ENCODE measurements at regions not wholly inside any gene's neighbourhood (a gene's known extent, or its start where the extent isn't known, plus 50 kb on each side); places are given as distances from the start of the nearest gene placed in this dataset.

DNA sequence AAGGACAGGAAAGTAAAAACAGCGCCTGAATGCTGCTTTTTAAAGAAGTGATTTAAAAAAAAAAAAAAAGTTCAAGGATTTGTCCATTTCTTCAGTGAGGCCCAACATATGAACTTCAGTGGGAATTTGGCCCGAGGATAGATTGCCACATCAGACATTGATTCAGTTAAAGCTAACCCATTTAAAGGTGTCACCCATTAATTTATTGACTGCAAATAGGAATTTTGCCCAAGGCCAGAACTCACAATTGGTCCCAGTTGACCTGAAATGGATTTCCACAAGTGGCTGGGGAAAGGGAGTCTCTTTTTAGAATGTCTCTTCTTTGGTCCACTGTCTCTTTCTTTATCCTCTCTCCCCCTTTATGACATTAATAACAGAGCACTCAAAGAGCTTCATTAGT is 86.5 kb upstream of the RPL34 start:
- no peak for DNase-seq (ENCODE audit: low read depth, low spot score)
- H3K27ac ChIP-seq (ENCODE audit: low read depth, low read length) = no peak overlapping the region
- ChIA-PET POLR2A (no interaction called here), CTCF (interaction anchor here (1.5 kb wide), 1 partner anchor 39 kb away, joined by 4 read pairs; no protein-coding TSS in a partner anchor)
- no peaks in the 10 kb centered on the region for H3K9me3 ChIP-seq (ENCODE audit: control insufficient read depth, insufficient read depth, low read length)
- H3K4me3 ChIP-seq (ENCODE audit: low read depth, low read length) = no peak overlapping the region
- peaks cover 5% of the 10 kb centered on the region for H3K27me3 ChIP-seq (ENCODE audit: control insufficient read depth, insufficient read depth, low read length)
- TF ChIP-seq CTCF (IDR thresholded peaks at IDR 0.05; ENCODE audit: low read depth, low read length) = no peak

DNA sequence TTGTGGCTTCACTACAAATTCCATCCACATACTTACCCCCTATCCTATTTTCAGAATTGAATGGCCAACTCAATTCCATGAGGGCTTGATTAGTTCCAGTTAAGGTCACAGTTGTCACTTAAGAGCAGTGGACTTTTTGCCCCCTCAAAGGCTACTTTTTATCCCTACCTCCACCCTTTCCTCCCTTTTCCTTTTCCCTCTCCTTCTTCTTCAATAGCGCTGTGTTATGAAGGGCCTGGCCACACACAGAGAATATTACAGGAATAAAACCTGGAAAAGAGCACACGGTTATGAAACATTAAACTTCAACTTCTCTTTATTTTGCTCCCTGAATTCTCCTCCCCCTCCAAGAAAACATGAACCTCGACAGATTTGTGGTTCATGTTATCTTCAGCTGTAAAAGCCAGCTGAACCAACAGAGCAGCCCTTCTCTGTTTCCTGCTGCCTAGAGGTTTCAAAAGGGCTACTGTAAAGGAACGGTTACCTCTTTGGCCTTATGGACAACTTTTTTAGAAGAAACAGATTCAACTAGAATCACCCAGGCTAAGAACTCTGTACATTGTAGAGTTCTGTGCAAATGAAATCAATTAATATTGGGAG is 87.0 kb upstream of the RPL34 start:
- H3K9me3 ChIP-seq (ENCODE audit: control insufficient read depth, insufficient read depth, low read length) = no peaks in the 10 kb centered on the region
- POLR2A ChIA-PET = no interaction called here
- CTCF ChIA-PET = interaction anchor here (1.5 kb wide), 1 partner anchor 40 kb away, joined by 4 read pairs; no protein-coding TSS in a partner anchor
- TF ChIP-seq CTCF (IDR thresholded peaks at IDR 0.05; ENCODE audit: low read depth, low read length) = no peak
- H3K4me3 ChIP-seq (ENCODE audit: low read depth, low read length) = no peak overlapping the region
- no peak for DNase-seq (ENCODE audit: low read depth, low spot score)
- H3K27me3 ChIP-seq (ENCODE audit: control insufficient read depth, insufficient read depth, low read length) = peaks cover 5% of the 10 kb centered on the region
- H3K27ac ChIP-seq (ENCODE audit: low read depth, low read length) = no peak overlapping the region

DNA sequence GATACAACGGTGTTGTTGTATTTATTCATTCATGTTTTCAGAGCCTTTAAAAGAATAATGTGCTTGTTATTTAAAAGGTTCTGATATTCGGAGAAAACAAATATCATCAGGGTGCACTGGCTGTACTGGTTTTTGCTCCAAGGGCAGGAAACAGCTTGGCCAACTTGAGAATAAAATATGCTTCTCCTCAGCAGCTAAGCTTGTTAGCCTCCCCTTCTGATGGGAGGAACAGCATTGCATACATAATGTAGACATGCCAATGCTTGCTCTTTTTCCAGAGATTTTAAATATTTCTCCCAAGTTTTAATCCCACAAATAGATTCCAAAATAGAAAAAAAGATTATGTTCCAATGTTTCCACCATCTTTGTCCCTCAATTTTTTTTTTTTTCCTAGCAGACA is 87.6 kb upstream of the RPL34 start:
- Histone ChIP-seq H3K27ac (ENCODE audit: low read depth, low read length) (no peak overlapping the region), H3K4me3 (ENCODE audit: low read depth, low read length) (no peak overlapping the region), H3K9me3 (ENCODE audit: control insufficient read depth, insufficient read depth, low read length) (no peaks in the 10 kb centered on the region), H3K27me3 (ENCODE audit: control insufficient read depth, insufficient read depth, low read length) (peaks cover 5% of the 10 kb centered on the region)
- ChIA-PET CTCF (no interaction called here), POLR2A (no interaction called here)
- TF ChIP-seq CTCF (IDR thresholded peaks at IDR 0.05; ENCODE audit: low read depth, low read length) = no peak
- DNase-seq (ENCODE audit: low read depth, low spot score) = no peak

DNA sequence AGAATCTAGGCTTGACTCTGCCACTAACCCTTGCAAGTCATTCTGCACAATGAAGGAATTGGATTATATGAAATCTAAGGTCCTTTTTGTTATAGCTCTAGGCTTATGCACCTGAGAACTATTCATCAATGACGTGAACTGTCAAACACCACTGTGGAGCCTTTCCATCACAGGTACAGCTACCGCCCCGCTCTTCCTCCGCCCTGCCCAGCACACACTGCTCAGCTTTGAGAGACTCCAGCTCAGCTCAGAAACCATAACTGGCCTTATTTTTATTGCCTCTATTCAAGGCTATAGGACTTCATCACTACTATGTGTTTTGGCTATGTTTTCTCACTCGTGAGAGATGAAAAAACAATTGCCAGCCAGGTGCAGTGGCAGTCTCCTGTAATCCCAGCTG is 88.2 kb upstream of the RPL34 start:
- CTCF ChIA-PET = no interaction called here
- Histone ChIP-seq H3K27me3 (ENCODE audit: control insufficient read depth, insufficient read depth, low read length) (peaks cover 5% of the 10 kb centered on the region), H3K27ac (ENCODE audit: low read depth, low read length) (no peak overlapping the region), H3K4me3 (ENCODE audit: low read depth, low read length) (no peak overlapping the region), H3K9me3 (ENCODE audit: control insufficient read depth, insufficient read depth, low read length) (no peaks in the 10 kb centered on the region)
- DNase-seq (ENCODE audit: low read depth, low spot score) = no peak
- POLR2A ChIA-PET = no interaction called here
- no peak for TF ChIP-seq CTCF (IDR thresholded peaks at IDR 0.05; ENCODE audit: low read depth, low read length)

DNA sequence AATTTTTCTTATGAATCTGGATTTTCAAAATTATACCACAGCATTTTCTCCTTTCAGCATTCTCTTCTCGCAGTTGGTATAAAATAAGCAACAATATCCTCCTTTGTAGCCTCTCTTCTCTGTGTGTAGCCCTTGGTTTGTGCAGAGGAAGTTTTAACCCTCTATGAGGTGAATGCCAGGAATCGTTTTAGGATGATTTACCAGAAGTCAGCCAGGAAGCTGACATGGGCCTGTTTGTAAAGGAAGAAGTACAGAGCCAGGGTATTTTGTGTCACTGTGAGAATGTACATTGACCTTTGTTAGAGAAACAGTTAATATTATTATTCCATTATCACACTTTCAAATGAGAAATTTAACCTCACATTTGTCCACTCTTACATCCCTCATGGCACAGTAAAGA is 88.9 kb upstream of the RPL34 start:
- no peak for DNase-seq (ENCODE audit: low read depth, low spot score)
- H3K9me3 ChIP-seq (ENCODE audit: control insufficient read depth, insufficient read depth, low read length) = no peaks in the 10 kb centered on the region
- no peak for TF ChIP-seq CTCF (IDR thresholded peaks at IDR 0.05; ENCODE audit: low read depth, low read length)
- H3K27me3 ChIP-seq (ENCODE audit: control insufficient read depth, insufficient read depth, low read length) = peaks cover 5% of the 10 kb centered on the region
- no peak overlapping the region for H3K27ac ChIP-seq (ENCODE audit: low read depth, low read length)
- H3K4me3 ChIP-seq (ENCODE audit: low read depth, low read length) = no peak overlapping the region
- CTCF ChIA-PET = no interaction called here
- POLR2A ChIA-PET = no interaction called here
